B cell (primary cell): ENCODE measurements at regions not wholly inside any gene's neighbourhood (a gene's known extent, or its start where the extent isn't known, plus 50 kb on each side); places are given as distances from the start of the nearest gene placed in this dataset.

ENCODE experiments used
- ATAC-seq: fragments of 200-7000 bp; cut with Tn5 transposase; one replicate; pipeline ENCODE4 v1.10.0; 2021; ENCODE audit warnings: low read depth, mild to moderate bottlenecking, moderate number of reproducible peaks, moderate library complexity
- CTCF ChIA-PET: fragments of 350-600 bp; sonication (Branson Sonifier 250); formaldehyde crosslinking; loops from one replicate; lab custom pipeline; 2021; ENCODE audit warnings: antibody characterized with exemption, inconsistent platforms; lab: Charles Lee
- POLR2A ChIA-PET: fragments of 350-600 bp; sonication (Branson Sonifier 250); formaldehyde crosslinking; loops from one replicate; lab custom pipeline; 2021; ENCODE audit warnings: antibody characterized with exemption; lab: Charles Lee
- DNase-seq: peaks from one replicate; pipeline ENCODE4 v3.0.0; 2013
- H2AFZ ChIP-seq: 2 replicates; pipeline ENCODE4 v1.6.1; 2012; ENCODE audit warnings: mild to moderate bottlenecking, low read depth, low read length; ENCODE audit not compliant: insufficient read depth, poor library complexity, severe bottlenecking
- H3K27ac ChIP-seq, 2 donors: 1 replicate in 1 of 2; 2 replicates in 1 of 2; pipeline ENCODE4 v1.5.1; 2012 to 2013; ENCODE audit warnings: low read length in 2 of 2, mild to moderate bottlenecking in 2 of 2, moderate library complexity in 1 of 2
- H3K27me3 ChIP-seq, 4 experiments: fragments of 200-600 bp in 1 of 4; sonication (generic) in 1 of 4; replicated peaks in 1 of 4; 1 replicate in 2 of 4; 2 replicates in 2 of 4; pipeline versions ENCODE4 v1.6.1 to v1.7.0; 2013 to 2016; ENCODE audit warnings: low read length in 3 of 4, mild to moderate bottlenecking in 2 of 4, mixed read lengths in 1 of 4, moderate library complexity in 1 of 4; ENCODE audit not compliant: insufficient read depth in 4 of 4, control insufficient read depth in 3 of 4; ENCODE audit errors: control extremely low read depth in 1 of 4
- H3K36me3 ChIP-seq, 2 experiments: replicated peaks in 1 of 2; 1 replicate in 1 of 2; 2 replicates in 1 of 2; pipeline versions ENCODE4 v1.6.1 to v1.7.1; 2013; ENCODE audit warnings: low read length in 1 of 2; ENCODE audit not compliant: insufficient read depth in 2 of 2, control insufficient read depth in 1 of 2; ENCODE audit errors: control extremely low read depth in 1 of 2, extremely low read depth in 1 of 2
- H3K4me1 ChIP-seq, 2 donors: fragments of 200-600 bp in 1 of 2; sonication (generic) in 1 of 2; 1 replicate in 1 of 2; 2 replicates in 1 of 2; pipeline versions ENCODE4 v1.5.1 to v1.6.1; 2013 to 2017; ENCODE audit warnings: low read length in 2 of 2; ENCODE audit not compliant: control insufficient read depth in 2 of 2, insufficient read depth in 2 of 2
- H3K4me2 ChIP-seq: replicated peaks from 2 replicates; pipeline ENCODE3; 2012; ENCODE audit warnings: mild to moderate bottlenecking, low read depth, low read length; ENCODE audit not compliant: poor library complexity, severe bottlenecking
- H3K4me3 ChIP-seq, 5 experiments: fragments of 200-600 bp in 1 of 5; sonication (generic) in 1 of 5; 1 replicate in 3 of 5; 2 replicates in 2 of 5; pipeline versions ENCODE4 v1.5.1 to v1.7.0; 2011 to 2016; ENCODE audit warnings: low read length in 4 of 5, mild to moderate bottlenecking in 4 of 5, low read depth in 2 of 5, control low read depth in 1 of 5, moderate library complexity in 1 of 5; ENCODE audit not compliant: insufficient read depth in 1 of 5; ENCODE audit errors: control extremely low read depth in 1 of 5, extremely low read depth in 1 of 5
- H3K79me2 ChIP-seq: fragments of 200-600 bp; sonication (generic); one replicate; pipeline ENCODE4 v1.6.0; 2016; ENCODE audit warnings: low read length; ENCODE audit not compliant: control insufficient read depth, insufficient read depth
- H3K9ac ChIP-seq: fragments of 200-600 bp; sonication (generic); 2 replicates; pipeline ENCODE4 v1.6.1; 2017; ENCODE audit warnings: mild to moderate bottlenecking, low read length, moderate library complexity
- H3K9me3 ChIP-seq, 3 donors: one replicate each; pipeline versions ENCODE4 v1.6.1 to v1.7.1; 2013; ENCODE audit warnings: low read length in 2 of 3; ENCODE audit not compliant: control insufficient read depth in 2 of 3, insufficient read depth in 1 of 3; ENCODE audit errors: control extremely low read depth in 1 of 3
- H4K20me1 ChIP-seq: 2 replicates; pipeline ENCODE4 v1.6.0; 2012; ENCODE audit warnings: mild to moderate bottlenecking, low read length; ENCODE audit not compliant: insufficient read depth, control insufficient read depth, poor library complexity, severe bottlenecking
- H3K27ac Mint-ChIP-seq: one replicate; pipeline ENCODE4 v1.8.0; 2021; ENCODE audit warnings: mixed read lengths
- H3K27me3 Mint-ChIP-seq: one replicate; pipeline ENCODE4 v1.8.0; 2021; ENCODE audit warnings: mixed read lengths
- H3K4me1 Mint-ChIP-seq: one replicate; pipeline ENCODE4 v1.8.0; 2021; ENCODE audit warnings: mixed read lengths
- H3K4me3 Mint-ChIP-seq: one replicate; pipeline ENCODE4 v1.8.0; 2021; ENCODE audit warnings: mixed read lengths
- H3K9me3 Mint-ChIP-seq: one replicate; pipeline ENCODE4 v1.8.0; 2022; ENCODE audit warnings: mixed read lengths; ENCODE audit not compliant: insufficient read depth
- CTCF ChIP-seq: fragments of 200-600 bp; IDR thresholded peaks from one replicate; pipeline ENCODE4 v1.8.0; 2022; ENCODE audit warnings: antibody characterized with exemption, mild to moderate bottlenecking
- EZH2 ChIP-seq: IDR thresholded peaks from 2 replicates; pipeline ENCODE4 v1.6.1; 2012; ENCODE audit warnings: borderline replicate concordance, low read depth, mild to moderate bottlenecking, moderate library complexity, low read length; ENCODE audit not compliant: insufficient read depth, poor library complexity, severe bottlenecking
- WGBS: methylation state at CpG from one replicate; pipeline ENCODE4 v1.1.5; 2013; ENCODE audit warnings: missing lambda C conversion rate; ENCODE audit not compliant: insufficient coverage; 5-methylcytosine and 5-hydroxymethylcytosine counted together
- intact Hi-C: fragments of 100-400 bp; cut with micrococcal nuclease; formaldehyde crosslinking; loops from one replicate; pipeline ENCODE4 v1.10.0; 2022

GRCh38 chr16:51544851-51545467 is 393.9 kb upstream of the SALL1 start:
- Histone ChIP-seq H3K4me3 (no peak overlapping the region), H3K79me2 (no peaks in the 10 kb centered on the region), H2AFZ (no peak overlapping the region), H3K9me3 (no peaks in the 10 kb centered on the region), H3K4me2 (no peak overlapping the region), H3K4me1 (no peaks in the 10 kb centered on the region), H4K20me1 (no peaks in the 10 kb centered on the region), H3K36me3 (no peaks in the 10 kb centered on the region), H3K27ac (no peak overlapping the region), H3K9ac (no peak overlapping the region), H3K27me3 (no peaks in the 10 kb centered on the region)
- DNase-seq (no peak), ATAC-seq (no peak)
- intact Hi-C loops = no loop called here
- Mint-ChIP-seq H3K27me3 (no peaks in the 10 kb centered on the region), H3K4me1 (no peaks in the 10 kb centered on the region), H3K27ac (no peak overlapping the region), H3K4me3 (no peak overlapping the region), H3K9me3 (no peaks in the 10 kb centered on the region)
- 23% methylated on average over 3 of the region's 13 CpGs for WGBS
- ChIA-PET POLR2A (no interaction called here), CTCF (no interaction called here)
- TF ChIP-seq CTCF (no peak), EZH2 (no peak)

- WGBS = 87% methylated on average over 9 of the region's 9 CpGs
- Histone ChIP-seq H3K27ac (no peak overlapping the region), H2AFZ (no peak overlapping the region), H3K4me2 (no peak overlapping the region), H3K79me2 (no peaks in the 10 kb centered on the region), H3K4me3 (no peak overlapping the region), H3K9ac (no peak overlapping the region), H3K4me1 (no peaks in the 10 kb centered on the region), H3K9me3 (peaks cover 0 to 5% (median 0%) of the 10 kb centered on the region in 3 donors), H4K20me1 (no peaks in the 10 kb centered on the region), H3K27me3 (no peaks in the 10 kb centered on the region), H3K36me3 (no peaks in the 10 kb centered on the region)
- Mint-ChIP-seq H3K27me3 (no peaks in the 10 kb centered on the region), H3K4me1 (no peaks in the 10 kb centered on the region), H3K4me3 (no peak overlapping the region), H3K9me3 (no peaks in the 10 kb centered on the region), H3K27ac (no peak overlapping the region)
- TF ChIP-seq EZH2 (no peak), CTCF (no peak)
- ATAC-seq (no peak), DNase-seq (no peak)
- intact Hi-C loops = no loop called here
- ChIA-PET POLR2A (no interaction called here), CTCF (no interaction called here)
Measured at GRCh38 chr16:51543971-51544370, 392.9 kb upstream of the SALL1 start.
